ENCODE measurements at regions not wholly inside any gene's neighbourhood (a gene's known extent, or its start where the extent isn't known, plus 50 kb on each side); places are given as distances from the start of the nearest gene placed in this dataset.

GRCh38 chr18:65435534-65435933 is 315.3 kb upstream of the CDH7 start:
- TF ChIP-seq CTCF (IDR thresholded peaks at IDR 0.05), result no peak
- no peak for TF ChIP-seq EP300 (IDR thresholded peaks at IDR 0.05)
- TF ChIP-seq POLR2A (IDR thresholded peaks at IDR 0.05), result no peak
